ENCODE measurements at regions not wholly inside any gene's neighbourhood (a gene's known extent, or its start where the extent isn't known, plus 50 kb on each side); places are given as distances from the start of the nearest gene placed in this dataset.

DNA sequence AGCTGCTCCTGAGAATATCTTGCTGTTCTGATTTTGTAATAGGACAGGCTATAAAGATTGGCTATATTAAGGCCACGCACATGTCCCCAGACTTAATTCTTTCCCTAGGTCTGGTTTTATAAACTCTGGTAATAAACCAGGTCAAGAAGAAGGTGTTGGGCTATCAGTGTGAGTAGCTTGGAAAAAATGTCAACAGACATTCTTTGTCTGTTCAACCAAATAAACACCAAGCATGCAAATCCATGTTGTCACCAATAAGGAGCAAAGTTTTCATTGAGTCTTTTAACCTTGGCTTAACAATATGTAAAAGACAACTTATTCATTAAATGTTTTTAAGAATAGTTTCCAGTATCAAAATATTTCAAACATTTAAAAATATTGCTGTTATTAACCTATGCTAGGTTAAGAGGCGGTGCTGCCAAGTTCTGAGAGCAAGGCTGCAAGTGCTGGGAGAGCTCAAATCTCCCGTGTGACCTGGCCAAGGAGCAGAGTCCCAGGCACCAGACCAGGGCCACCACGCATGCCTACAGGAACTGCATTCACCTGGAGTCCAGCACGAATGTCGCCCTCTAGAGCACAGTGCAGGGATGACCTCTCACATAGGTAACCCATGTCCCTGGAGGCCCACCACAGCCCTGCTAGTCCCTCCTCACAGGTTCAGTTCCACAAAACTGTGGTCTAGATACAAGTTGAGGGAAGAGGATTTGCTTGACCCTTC, 120.5 kb upstream of the POU3F3 start:
- no peaks in the 10 kb centered on the region for H3K4me1 ChIP-seq (ENCODE audit: control insufficient read depth in 1 of 2, insufficient read depth in 1 of 2, low read depth in 1 of 2, low read length in 1 of 2)
- no peak overlapping the region for H3K27ac ChIP-seq
- TF ChIP-seq, protein P1, sequence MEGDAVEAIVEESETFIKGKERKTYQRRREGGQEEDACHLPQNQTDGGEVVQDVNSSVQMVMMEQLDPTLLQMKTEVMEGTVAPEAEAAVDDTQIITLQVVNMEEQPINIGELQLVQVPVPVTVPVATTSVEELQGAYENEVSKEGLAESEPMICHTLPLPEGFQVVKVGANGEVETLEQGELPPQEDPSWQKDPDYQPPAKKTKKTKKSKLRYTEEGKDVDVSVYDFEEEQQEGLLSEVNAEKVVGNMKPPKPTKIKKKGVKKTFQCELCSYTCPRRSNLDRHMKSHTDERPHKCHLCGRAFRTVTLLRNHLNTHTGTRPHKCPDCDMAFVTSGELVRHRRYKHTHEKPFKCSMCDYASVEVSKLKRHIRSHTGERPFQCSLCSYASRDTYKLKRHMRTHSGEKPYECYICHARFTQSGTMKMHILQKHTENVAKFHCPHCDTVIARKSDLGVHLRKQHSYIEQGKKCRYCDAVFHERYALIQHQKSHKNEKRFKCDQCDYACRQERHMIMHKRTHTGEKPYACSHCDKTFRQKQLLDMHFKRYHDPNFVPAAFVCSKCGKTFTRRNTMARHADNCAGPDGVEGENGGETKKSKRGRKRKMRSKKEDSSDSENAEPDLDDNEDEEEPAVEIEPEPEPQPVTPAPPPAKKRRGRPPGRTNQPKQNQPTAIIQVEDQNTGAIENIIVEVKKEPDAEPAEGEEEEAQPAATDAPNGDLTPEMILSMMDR (IDR thresholded peaks at IDR 0.05): no peak
- no peaks in the 10 kb centered on the region for H3K27me3 ChIP-seq
- H3K9me3 ChIP-seq: no peaks in the 10 kb centered on the region
- H3K4me3 ChIP-seq (ENCODE audit: low read depth in 1 of 2, low read length in 1 of 2): no peak overlapping the region
- no peaks in the 10 kb centered on the region for H3K36me3 ChIP-seq

DNA sequence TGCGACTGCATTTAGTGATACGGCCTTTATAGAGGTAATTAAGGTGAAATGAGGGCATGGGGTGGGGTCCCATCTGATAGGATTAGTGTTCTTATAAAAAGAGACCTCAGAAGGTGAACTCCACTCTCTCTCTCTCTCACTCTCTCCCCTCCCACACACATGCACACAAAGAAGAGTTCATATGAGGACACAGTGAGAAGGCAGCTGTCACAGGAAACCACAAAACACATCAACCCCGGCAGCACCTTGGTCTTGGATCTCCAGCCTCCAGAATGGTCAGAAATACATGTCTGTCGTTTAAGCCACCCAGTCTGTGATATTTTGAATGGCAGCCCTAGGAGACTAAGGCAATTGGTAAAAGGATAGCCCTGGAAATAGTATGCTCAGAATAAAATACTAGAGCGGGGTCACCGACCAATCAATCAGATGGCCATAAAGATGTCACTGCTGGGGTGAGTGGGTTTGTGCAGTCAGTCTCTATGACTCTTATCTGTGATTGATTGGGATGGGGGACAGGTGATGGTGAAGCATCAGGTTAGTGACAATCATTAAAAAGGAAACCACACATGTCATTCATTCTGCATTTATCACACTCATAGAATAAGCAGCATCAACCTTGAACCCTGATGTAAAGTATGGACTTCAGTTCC, 118.9 kb upstream of the POU3F3 start:
- H3K4me1 ChIP-seq (ENCODE audit: control insufficient read depth in 1 of 2, insufficient read depth in 1 of 2, low read depth in 1 of 2, low read length in 1 of 2): no peaks in the 10 kb centered on the region
- TF ChIP-seq, protein P1 (IDR thresholded peaks at IDR 0.05): no peak
- H3K4me3 ChIP-seq (ENCODE audit: low read depth in 1 of 2, low read length in 1 of 2): no peak overlapping the region

DNA sequence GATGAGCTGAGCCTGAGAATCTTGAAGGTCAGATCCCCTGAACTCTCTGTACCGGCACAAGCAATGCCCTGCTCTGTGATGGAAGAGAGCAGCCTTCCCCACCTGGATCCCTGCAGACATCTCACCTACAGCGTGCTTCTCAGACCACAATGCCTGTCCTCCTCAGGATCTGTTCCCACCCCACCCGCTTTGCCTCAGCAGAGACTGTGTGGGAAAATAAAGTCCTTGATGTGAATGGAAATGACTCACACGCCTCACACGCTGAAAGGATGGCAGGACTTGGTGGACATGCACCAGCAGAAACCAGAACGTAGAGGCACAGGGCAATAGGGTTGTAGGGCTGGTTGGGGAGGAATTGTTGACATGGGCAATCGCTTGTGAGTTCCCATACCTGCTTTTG, 117.9 kb upstream of the POU3F3 start:
- no peak overlapping the region for H3K4me3 ChIP-seq (ENCODE audit: low read depth in 1 of 2, low read length in 1 of 2)
- H3K27me3 ChIP-seq: no peaks in the 10 kb centered on the region
- TF ChIP-seq, protein P1 (IDR thresholded peaks at IDR 0.05): no peak
- H3K4me1 ChIP-seq (ENCODE audit: control insufficient read depth in 1 of 2, insufficient read depth in 1 of 2, low read depth in 1 of 2, low read length in 1 of 2): no peaks in the 10 kb centered on the region
- H3K36me3 ChIP-seq: no peaks in the 10 kb centered on the region
- no peaks in the 10 kb centered on the region for H3K9me3 ChIP-seq
- H3K27ac ChIP-seq: no peak overlapping the region

More for the DNA sequence above, 118.9 kb upstream of the POU3F3 start:
- no peaks in the 10 kb centered on the region for H3K9me3 ChIP-seq
- H3K27me3 ChIP-seq: no peaks in the 10 kb centered on the region
- H3K27ac ChIP-seq: no peak overlapping the region
- H3K36me3 ChIP-seq: no peaks in the 10 kb centered on the region

DNA sequence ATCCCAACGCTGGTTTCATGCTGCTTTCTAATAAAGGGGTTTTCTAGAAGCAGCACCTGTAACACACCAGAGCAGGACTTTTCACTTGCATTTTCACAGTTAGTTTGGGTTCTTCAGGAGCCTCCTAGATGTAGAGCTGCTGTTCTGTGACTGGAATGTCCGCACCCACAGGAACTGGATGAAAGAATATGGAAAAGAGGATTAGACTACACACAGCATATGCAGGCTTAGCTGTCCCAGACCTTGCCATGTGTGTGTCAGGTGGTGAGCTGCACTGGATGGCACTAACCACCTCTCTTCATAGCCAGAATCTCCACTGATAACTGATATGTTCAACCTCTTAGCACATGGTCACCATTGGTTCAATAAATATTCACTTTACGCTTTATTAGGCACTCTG, 112.1 kb upstream of the POU3F3 start:
- H3K27me3 ChIP-seq: no peaks in the 10 kb centered on the region
- H3K4me1 ChIP-seq (ENCODE audit: control insufficient read depth in 1 of 2, insufficient read depth in 1 of 2, low read depth in 1 of 2, low read length in 1 of 2): no peaks in the 10 kb centered on the region
- no peaks in the 10 kb centered on the region for H3K9me3 ChIP-seq
- H3K27ac ChIP-seq: no peak overlapping the region
- H3K4me3 ChIP-seq (ENCODE audit: low read depth in 1 of 2, low read length in 1 of 2): no peak overlapping the region
- H3K36me3 ChIP-seq: no peaks in the 10 kb centered on the region
- TF ChIP-seq, protein P1 (IDR thresholded peaks at IDR 0.05): no peak

DNA sequence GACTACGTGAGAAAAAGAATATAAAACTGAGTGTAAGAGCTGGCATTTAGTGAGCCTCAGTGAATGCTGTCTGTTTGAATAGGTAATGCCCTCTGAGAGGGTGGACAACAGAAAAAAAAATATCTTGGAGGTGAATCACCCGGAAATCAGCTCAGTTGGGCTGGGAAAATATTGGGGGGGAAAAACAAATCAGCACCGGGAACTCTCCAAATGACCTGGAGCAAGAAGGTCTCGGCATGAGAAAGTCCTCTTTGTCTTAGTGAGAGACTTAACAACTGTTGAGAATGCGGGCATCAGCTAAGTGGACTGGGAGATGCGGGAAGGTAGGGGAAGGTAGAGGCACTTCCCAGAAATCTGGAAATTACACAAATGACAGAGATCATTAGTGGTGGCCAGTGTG, 109.4 kb upstream of the POU3F3 start:
- H3K36me3 ChIP-seq: no peaks in the 10 kb centered on the region
- no peak overlapping the region for H3K4me3 ChIP-seq (ENCODE audit: low read depth in 1 of 2, low read length in 1 of 2)
- no peak overlapping the region for H3K27ac ChIP-seq
- TF ChIP-seq, protein P1 (IDR thresholded peaks at IDR 0.05): no peak
- no peaks in the 10 kb centered on the region for H3K27me3 ChIP-seq
- H3K4me1 ChIP-seq (ENCODE audit: control insufficient read depth in 1 of 2, insufficient read depth in 1 of 2, low read depth in 1 of 2, low read length in 1 of 2): no peaks in the 10 kb centered on the region
- no peaks in the 10 kb centered on the region for H3K9me3 ChIP-seq

Data from neutrophil (primary cell).